CD14-positive monocyte (primary cell): ENCODE measurements at regions not wholly inside any gene's neighbourhood (a gene's known extent, or its start where the extent isn't known, plus 50 kb on each side); places are given as distances from the start of the nearest gene placed in this dataset.

Experiments
- DNase-seq, 3 donors: peaks; one replicate each; pipeline ENCODE4 v3.0.0-alpha.2; 2011 to 2022
- H2AFZ ChIP-seq: 2 replicates; pipeline ENCODE4 v1.6.0; 2012; ENCODE audit warnings: mild to moderate bottlenecking, low read depth, low read length, inconsistent platforms; ENCODE audit not compliant: insufficient read depth, poor library complexity, severe bottlenecking
- H3K27ac ChIP-seq, 2 donors: 1 replicate in 1 of 2; 2 replicates in 1 of 2; pipeline ENCODE4 v1.5.1; 2012 to 2013; ENCODE audit warnings: low read length in 2 of 2, control low read depth in 1 of 2, inconsistent platforms in 1 of 2, low read depth in 1 of 2, mild to moderate bottlenecking in 1 of 2
- H3K27me3 ChIP-seq, 2 donors: one replicate each; pipeline versions ENCODE4 v1.6.0 to v1.6.1; 2011 to 2013; ENCODE audit warnings: low read length in 2 of 2; ENCODE audit not compliant: control insufficient read depth in 2 of 2, insufficient read depth in 2 of 2
- H3K36me3 ChIP-seq, 2 donors: replicated peaks in 1 of 2; 1 replicate in 1 of 2; 2 replicates in 1 of 2; pipeline versions ENCODE4 v1.5.1 to v1.6.1; 2012 to 2013; ENCODE audit warnings: low read length in 2 of 2, control low read depth in 1 of 2, inconsistent platforms in 1 of 2, mild to moderate bottlenecking in 1 of 2; ENCODE audit not compliant: insufficient read depth in 2 of 2, control insufficient read depth in 1 of 2
- H3K4me1 ChIP-seq, 2 donors: 1 replicate in 1 of 2; 2 replicates in 1 of 2; pipeline versions ENCODE4 v1.5.1 to v1.6.1; 2012 to 2013; ENCODE audit warnings: low read length in 2 of 2, control low read depth in 1 of 2, inconsistent platforms in 1 of 2, mild to moderate bottlenecking in 1 of 2, moderate library complexity in 1 of 2; ENCODE audit not compliant: insufficient read depth in 2 of 2, control insufficient read depth in 1 of 2
- H3K4me2 ChIP-seq: replicated peaks from 2 replicates; pipeline ENCODE3; 2012; ENCODE audit warnings: low read length, moderate library complexity, mild to moderate bottlenecking; ENCODE audit not compliant: poor library complexity, severe bottlenecking; ENCODE audit errors: extremely low read depth
- H3K4me3 ChIP-seq, 3 experiments: fragments of 200-600 bp in 1 of 3; sonication (generic) in 1 of 3; replicated peaks in 1 of 3; 1 replicate in 2 of 3; 2 replicates in 1 of 3; pipeline ENCODE4 v1.5.1; 2011 to 2013; ENCODE audit warnings: low read length in 3 of 3, mild to moderate bottlenecking in 3 of 3, control low read depth in 2 of 3, low read depth in 2 of 3, inconsistent platforms in 1 of 3, moderate library complexity in 1 of 3
- H3K79me2 ChIP-seq: 2 replicates; pipeline ENCODE4 v1.6.0; 2012; ENCODE audit warnings: mild to moderate bottlenecking, control low read depth, inconsistent platforms, low read length, moderate library complexity; ENCODE audit not compliant: insufficient read depth
- H3K9ac ChIP-seq: 2 replicates; pipeline ENCODE4 v1.6.0; 2017; ENCODE audit warnings: low read length, mild to moderate bottlenecking; ENCODE audit not compliant: insufficient read depth, poor library complexity, severe bottlenecking
- H3K9me3 ChIP-seq, 2 donors: replicated peaks in 1 of 2; 1 replicate in 1 of 2; 2 replicates in 1 of 2; pipeline versions ENCODE4 v1.5.1 to v1.6.1; 2012 to 2013; ENCODE audit warnings: low read length in 2 of 2, control low read depth in 1 of 2; ENCODE audit not compliant: control insufficient read depth in 1 of 2, insufficient read depth in 1 of 2
- H4K20me1 ChIP-seq: 2 replicates; pipeline ENCODE4 v1.6.0; 2012; ENCODE audit warnings: mild to moderate bottlenecking, low read length, control low read depth, moderate library complexity; ENCODE audit not compliant: insufficient read depth
- H3K27ac Mint-ChIP-seq, 7 donors: one replicate each; pipeline ENCODE4 v1.8.0; 2020; ENCODE audit warnings: mild to moderate bottlenecking in 7 of 7, mixed read lengths in 7 of 7, moderate library complexity in 6 of 7, inconsistent platforms in 2 of 7
- H3K27me3 Mint-ChIP-seq, 3 donors: one replicate each; pipeline ENCODE4 v1.8.0; 2021 to 2022; ENCODE audit warnings: low read depth in 3 of 3, mild to moderate bottlenecking in 3 of 3, mixed read lengths in 3 of 3, moderate library complexity in 3 of 3, inconsistent platforms in 1 of 3
- H3K36me3 Mint-ChIP-seq, 2 donors: one replicate each; pipeline ENCODE4 v1.8.0; 2020; ENCODE audit warnings: mixed read lengths in 2 of 2, inconsistent platforms in 1 of 2, mild to moderate bottlenecking in 1 of 2
- H3K4me1 Mint-ChIP-seq: one replicate; pipeline ENCODE4 v1.8.0; 2020; ENCODE audit warnings: mild to moderate bottlenecking, mixed read lengths
- H3K4me3 Mint-ChIP-seq, 2 donors: one replicate each; pipeline ENCODE4 v1.8.0; 2020; ENCODE audit warnings: mild to moderate bottlenecking in 2 of 2, mixed read lengths in 2 of 2, moderate library complexity in 1 of 2
- H3K9me3 Mint-ChIP-seq, 7 donors: one replicate each; pipeline ENCODE4 v1.8.0; 2020 to 2022; ENCODE audit warnings: mixed read lengths in 7 of 7, mild to moderate bottlenecking in 6 of 7, moderate library complexity in 6 of 7, inconsistent platforms in 2 of 7
- CTCF ChIP-seq: fragments of 200-600 bp; IDR thresholded peaks from one replicate; pipeline ENCODE4 v1.8.0; 2022; ENCODE audit warnings: antibody characterized with exemption, mild to moderate bottlenecking
- WGBS: methylation state at CpG from one replicate; pipeline ENCODE4 v1.1.5; 2013; ENCODE audit warnings: missing lambda C conversion rate; ENCODE audit not compliant: insufficient coverage; 5-methylcytosine and 5-hydroxymethylcytosine counted together
- intact Hi-C, 2 donors: fragments of 100-400 bp; cut with micrococcal nuclease; formaldehyde crosslinking; loops; one replicate each; pipeline versions ENCODE4 v1.15.0 to v1.15.1; 2023

DNA sequence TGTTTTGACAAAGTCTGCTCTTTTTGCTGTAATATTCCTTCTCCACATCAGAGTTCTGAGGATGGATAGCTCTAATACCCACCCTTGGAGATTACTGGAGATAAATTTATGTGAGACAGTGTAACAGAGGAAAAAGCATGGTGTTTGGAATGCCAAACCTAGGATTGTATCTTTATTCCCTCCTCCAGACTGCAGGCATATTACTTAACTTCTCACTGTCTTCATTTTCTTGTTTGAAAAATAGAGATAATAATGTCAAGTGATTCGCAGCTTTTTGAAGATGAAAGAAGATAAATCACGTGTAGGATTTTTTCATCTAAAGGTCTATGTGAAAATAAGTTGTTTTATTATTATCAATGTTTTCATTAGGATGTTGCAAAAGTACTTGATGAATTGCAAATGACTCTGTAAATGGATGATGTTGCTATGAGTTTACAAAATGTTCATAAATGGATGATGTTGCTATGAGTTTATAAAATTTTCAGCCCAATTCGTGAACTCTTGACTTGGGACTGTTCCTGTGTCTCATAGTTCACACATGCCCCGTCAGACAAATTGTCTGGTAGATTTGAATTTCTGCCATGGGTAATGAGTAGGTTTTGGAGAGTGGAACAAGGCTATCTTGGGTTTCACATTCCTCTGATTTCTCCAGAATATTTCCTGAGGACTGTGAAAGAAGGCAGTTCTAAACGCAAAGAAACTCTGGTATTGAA is 113.1 kb upstream of the IGFBP3 start:
- Mint-ChIP-seq H3K27me3 (peaks cover 0 to 2% (median 2%) of the 10 kb centered on the region in 3 donors), H3K36me3 (no peaks in the 10 kb centered on the region), H3K9me3 (peaks cover 0 to 7% (median 2%) of the 10 kb centered on the region in 7 donors), H3K4me3 (no peak overlapping the region), H3K27ac (no peak overlapping the region), H3K4me1 (no peaks in the 10 kb centered on the region)
- DNase-seq = no peak
- Histone ChIP-seq H3K36me3 (no peaks in the 10 kb centered on the region), H3K9ac (no peak overlapping the region), H2AFZ (no peak overlapping the region), H4K20me1 (no peaks in the 10 kb centered on the region), H3K27ac (no peak overlapping the region), H3K4me2 (no peak overlapping the region), H3K4me1 (no peaks in the 10 kb centered on the region), H3K79me2 (no peaks in the 10 kb centered on the region), H3K27me3 (no peaks in the 10 kb centered on the region), H3K4me3 (no peak overlapping the region), H3K9me3 (no peaks in the 10 kb centered on the region)
- no peak for TF ChIP-seq CTCF
- intact Hi-C loops = no loop called here
- WGBS = 92% methylated on average over 2 of the region's 5 CpGs

GRCh38 chr7:46033592-46033991 is 112.5 kb upstream of the IGFBP3 start:
- H3K36me3 ChIP-seq = no peaks in the 10 kb centered on the region
- no peaks in the 10 kb centered on the region for H4K20me1 ChIP-seq
- no peak for DNase-seq
- no peaks in the 10 kb centered on the region for H3K27me3 ChIP-seq
- no peak for TF ChIP-seq CTCF
- Mint-ChIP-seq H3K4me3 (no peak overlapping the region), H3K27ac (no peak overlapping the region), H3K4me1 (no peaks in the 10 kb centered on the region), H3K9me3 (peaks cover 0 to 10% (median 2%) of the 10 kb centered on the region in 7 donors), H3K36me3 (no peaks in the 10 kb centered on the region), H3K27me3 (peaks cover 0 to 2% (median 2%) of the 10 kb centered on the region in 3 donors)
- no peak overlapping the region for H3K27ac ChIP-seq
- H3K9me3 ChIP-seq = no peaks in the 10 kb centered on the region
- H3K9ac ChIP-seq = no peak overlapping the region
- H3K4me1 ChIP-seq = no peaks in the 10 kb centered on the region
- H3K4me2 ChIP-seq = no peak overlapping the region
- H3K79me2 ChIP-seq = no peaks in the 10 kb centered on the region
- no peak overlapping the region for H2AFZ ChIP-seq
- intact Hi-C loops = no loop called here
- H3K4me3 ChIP-seq = no peak overlapping the region
- 84% methylated on average over 5 of the region's 6 CpGs for WGBS
